Endodermal cell (in vitro differentiated cells): ENCODE measurements at regions not wholly inside any gene's neighbourhood (a gene's known extent, or its start where the extent isn't known, plus 50 kb on each side); places are given as distances from the start of the nearest gene placed in this dataset.

ENCODE experiments used
- DNase-seq: peaks from one replicate; pipeline ENCODE4 v3.0.0-alpha.2; 2017
- H3K27ac ChIP-seq: 2 replicates; pipeline ENCODE4 v1.5.1; 2013; ENCODE audit warnings: mild to moderate bottlenecking, low read depth, low read length, moderate library complexity
- H3K27me3 ChIP-seq: 2 replicates; pipeline ENCODE4 v1.6.1; 2013; ENCODE audit warnings: mild to moderate bottlenecking, low read length, moderate library complexity; ENCODE audit not compliant: insufficient read depth, control insufficient read depth, poor library complexity, severe bottlenecking
- H3K36me3 ChIP-seq: 2 replicates; pipeline ENCODE4 v1.7.0; 2013; ENCODE audit warnings: mild to moderate bottlenecking, low read length, moderate library complexity; ENCODE audit not compliant: control insufficient read depth, insufficient read depth
- H3K4me1 ChIP-seq: one replicate; pipeline ENCODE4 v1.7.0; 2013; ENCODE audit warnings: low read length; ENCODE audit not compliant: control insufficient read depth, insufficient read depth
- H3K4me3 ChIP-seq: 2 replicates; pipeline ENCODE4 v1.5.1; 2013; ENCODE audit warnings: mild to moderate bottlenecking, low read length, moderate library complexity
- H3K9ac ChIP-seq: 2 replicates; pipeline ENCODE4 v1.6.1; 2013; ENCODE audit warnings: mild to moderate bottlenecking, low read length, moderate library complexity; ENCODE audit not compliant: poor library complexity, severe bottlenecking; ENCODE audit errors: extremely low read depth
- H3K9me3 ChIP-seq: 2 replicates; pipeline ENCODE4 v1.6.1; 2013; ENCODE audit warnings: mild to moderate bottlenecking, low read length, moderate library complexity; ENCODE audit not compliant: control insufficient read depth
- H3K27ac Mint-ChIP-seq: 2 replicates; pipeline ENCODE4 v1.8.0; 2020; ENCODE audit warnings: mixed read lengths
- H3K27me3 Mint-ChIP-seq: 2 replicates; pipeline ENCODE4 v1.8.0; 2021; ENCODE audit warnings: mild to moderate bottlenecking, mixed read lengths; ENCODE audit not compliant: insufficient read depth
- H3K36me3 Mint-ChIP-seq: 2 replicates; pipeline ENCODE4 v1.8.0; 2020; ENCODE audit warnings: low read depth, mixed read lengths
- H3K4me1 Mint-ChIP-seq: 2 replicates; pipeline ENCODE4 v1.8.0; 2020; ENCODE audit warnings: mixed read lengths
- H3K4me3 Mint-ChIP-seq: 2 replicates; pipeline ENCODE4 v1.8.0; 2020; ENCODE audit warnings: mild to moderate bottlenecking, moderate library complexity, mixed read lengths
- H3K9me3 Mint-ChIP-seq: 2 replicates; pipeline ENCODE4 v1.8.0; 2020; ENCODE audit warnings: mild to moderate bottlenecking, mixed read lengths
- CTCF ChIP-seq: fragments of 200-600 bp; sonication (generic); conservative IDR thresholded peaks from 2 replicates; pipeline ENCODE4 v1.5.0; 2021; ENCODE audit warnings: antibody characterized with exemption, mild to moderate bottlenecking
- WGBS, 2 experiments: methylation state at CpG; one replicate each; pipeline versions ENCODE4 v1.1.5 to v1.1.7; 2013; ENCODE audit warnings: missing lambda C conversion rate in 2 of 2, mixed read lengths in 1 of 2; ENCODE audit not compliant: insufficient coverage in 1 of 2, insufficient read length in 1 of 2; 5-methylcytosine and 5-hydroxymethylcytosine counted together

- H3K9me3 ChIP-seq = no peaks in the 10 kb centered on the region
- no peak for DNase-seq
- no peaks in the 10 kb centered on the region for H3K27me3 ChIP-seq
- H3K9me3 Mint-ChIP-seq = no peaks in the 10 kb centered on the region
- H3K27ac Mint-ChIP-seq = no peak overlapping the region
- no peak for TF ChIP-seq CTCF
- no peaks in the 10 kb centered on the region for H3K36me3 ChIP-seq
- no peak overlapping the region for H3K4me3 ChIP-seq
- H3K27ac ChIP-seq = no peak overlapping the region
- no peaks in the 10 kb centered on the region for H3K27me3 Mint-ChIP-seq
- no peaks in the 10 kb centered on the region for H3K36me3 Mint-ChIP-seq
- peaks cover 7% of the 10 kb centered on the region for H3K4me1 ChIP-seq
- H3K9ac ChIP-seq = no peak overlapping the region
- H3K4me1 Mint-ChIP-seq = peaks cover 9% of the 10 kb centered on the region
- no peak overlapping the region for H3K4me3 Mint-ChIP-seq
These were observed 421.2 kb downstream of the EPHA5 start for GRCh38 chr4:65249111-65249510.

- DNase-seq = no peak
- Mint-ChIP-seq H3K27me3 (no peaks in the 10 kb centered on the region), H3K27ac (no peak overlapping the region), H3K4me3 (no peak overlapping the region), H3K36me3 (no peaks in the 10 kb centered on the region), H3K9me3 (no peaks in the 10 kb centered on the region), H3K4me1 (peaks cover 5% of the 10 kb centered on the region)
- Histone ChIP-seq H3K27me3 (no peaks in the 10 kb centered on the region), H3K9me3 (no peaks in the 10 kb centered on the region), H3K4me1 (no peaks in the 10 kb centered on the region), H3K36me3 (no peaks in the 10 kb centered on the region), H3K4me3 (no peak overlapping the region), H3K27ac (no peak overlapping the region), H3K9ac (no peak overlapping the region)
- no peak for TF ChIP-seq CTCF
- WGBS, 2 experiments = 93 to 100% methylated on average over 11 to 16 of the region's 16 CpGs
These were observed 428.0 kb downstream of the EPHA5 start for GRCh38 chr4:65242156-65242846.

GRCh38 chr4:65241257-65241997 lies 428.9 kb downstream of the EPHA5 start:
- H3K4me3 Mint-ChIP-seq = no peak overlapping the region
- no peaks in the 10 kb centered on the region for H3K9me3 Mint-ChIP-seq
- H3K4me1 ChIP-seq = no peaks in the 10 kb centered on the region
- no peak for TF ChIP-seq CTCF
- H3K27ac Mint-ChIP-seq = no peak overlapping the region
- no peaks in the 10 kb centered on the region for H3K36me3 ChIP-seq
- H3K27ac ChIP-seq = no peak overlapping the region
- no peaks in the 10 kb centered on the region for H3K36me3 Mint-ChIP-seq
- H3K4me3 ChIP-seq = no peak overlapping the region
- no peaks in the 10 kb centered on the region for H3K27me3 ChIP-seq
- H3K9ac ChIP-seq = no peak overlapping the region
- peaks cover 5% of the 10 kb centered on the region for H3K4me1 Mint-ChIP-seq
- DNase-seq = peak; percentile 42
- H3K9me3 ChIP-seq = no peaks in the 10 kb centered on the region
- 95% methylated on average over 22 to 26 of the region's 26 CpGs for WGBS, 2 experiments
- H3K27me3 Mint-ChIP-seq = no peaks in the 10 kb centered on the region
